Breast epithelium (tissue), 3 donors: ENCODE measurements at regions not wholly inside any gene's neighbourhood (a gene's known extent, or its start where the extent isn't known, plus 50 kb on each side); places are given as distances from the start of the nearest gene placed in this dataset.

Experiments
- POLR2A ChIP-seq: fragments of 450-650 bp; IDR thresholded peaks from one replicate; pipeline ENCODE4 v1.6.1; 2016; ENCODE audit warnings: antibody characterized with exemption, mild to moderate bottlenecking, moderate library complexity
- POLR2AphosphoS5 ChIP-seq, 3 donors: sonication (generic); formaldehyde crosslinking; IDR thresholded peaks; one replicate each; pipeline ENCODE4 v1.6.1; 2017; ENCODE audit warnings: antibody characterized with exemption in 3 of 3

- TF ChIP-seq POLR2AphosphoS5 (IDR thresholded peaks at IDR 0.05) (no peak), POLR2A (no peak)
Observed at GRCh38 chr7:69367780-69368179, 230.5 kb upstream of the AUTS2 start.
